Esophagus muscularis mucosa (tissue), 4 donors: ENCODE measurements at regions not wholly inside any gene's neighbourhood (a gene's known extent, or its start where the extent isn't known, plus 50 kb on each side); places are given as distances from the start of the nearest gene placed in this dataset.
"Not testable (repeated sequence)": the region's sequence is repeated elsewhere in the genome, so short reads cannot be mapped to it uniquely, and the experiment has no call there.

Experiments
- DNase-seq: peaks from one replicate; pipeline ENCODE4 v3.0.0-alpha.2; 2017; ENCODE audit errors: extremely low spot score
- H3K27ac ChIP-seq, 4 donors: fragments of 200-600 bp; sonication (generic); replicated peaks in 1 of 4; 1 replicate in 3 of 4; 2 replicates in 1 of 4; pipeline ENCODE4 v1.5.1; 2016 to 2019; ENCODE audit warnings: mild to moderate bottlenecking in 1 of 4
- H3K27me3 ChIP-seq, 4 donors: fragments of 200-600 bp; sonication (generic); one replicate each; pipeline versions ENCODE4 v1.5.1 to v1.6.0; 2016 to 2019
- H3K36me3 ChIP-seq, 4 donors: fragments of 200-600 bp; sonication (generic); one replicate each; pipeline ENCODE4 v1.5.1; 2016 to 2019
- H3K4me1 ChIP-seq, 4 donors: fragments of 200-600 bp; sonication (generic); one replicate each; pipeline ENCODE4 v1.5.1; 2016 to 2019
- H3K4me3 ChIP-seq, 4 donors: fragments of 200-600 bp; sonication (generic); 1 replicate in 2 of 4; 2 replicates in 2 of 4; pipeline ENCODE4 v1.5.1; 2016 to 2019; ENCODE audit warnings: mild to moderate bottlenecking in 4 of 4, moderate library complexity in 1 of 4
- H3K9me3 ChIP-seq, 4 donors: fragments of 200-600 bp; sonication (generic); 1 replicate in 3 of 4; 2 replicates in 1 of 4; pipeline ENCODE4 v1.5.1; 2016 to 2019
- CTCF ChIP-seq, 3 experiments: fragments of 200-600 bp in 2 of 3; fragments of 450-650 bp in 1 of 3; sonication (generic) in 2 of 3; IDR thresholded peaks; one replicate each; pipeline ENCODE4 v1.5.1; 2017 to 2019; ENCODE audit warnings: antibody characterized with exemption in 3 of 3, mild to moderate bottlenecking in 2 of 3, moderate library complexity in 1 of 3
- EP300 ChIP-seq: sonication (generic); formaldehyde crosslinking; IDR thresholded peaks from one replicate; pipeline ENCODE4 v1.6.1; 2017; ENCODE audit warnings: antibody characterized with exemption
- POLR2A ChIP-seq: fragments of 450-650 bp; IDR thresholded peaks from one replicate; pipeline ENCODE4 v1.6.1; 2017; ENCODE audit warnings: antibody characterized with exemption, moderate library complexity, mild to moderate bottlenecking, low read depth
- POLR2AphosphoS5 ChIP-seq, 2 donors: sonication (generic); formaldehyde crosslinking; IDR thresholded peaks; one replicate each; pipeline ENCODE4 v1.6.1; 2017; ENCODE audit warnings: antibody characterized with exemption in 2 of 2
- WGBS: methylation state at CpG from one replicate; pipeline ENCODE4 v1.1.5; 2018; 5-methylcytosine and 5-hydroxymethylcytosine counted together
- intact Hi-C: fragments of 100-400 bp; cut with DNase I; formaldehyde crosslinking; loops from one replicate; pipeline ENCODE4 v1.15.1; 2023

GRCh38 chr18:49692906-49693716 is 120.2 kb downstream of the ACAA2 start:
- no peak for DNase-seq
- H3K27me3 ChIP-seq: no peaks in the 10 kb centered on the region
- no peaks in the 10 kb centered on the region for H3K36me3 ChIP-seq
- intact Hi-C loops: no loop called here
- H3K27ac ChIP-seq: no peak overlapping the region
- no peak for TF ChIP-seq POLR2A
- no peak for TF ChIP-seq POLR2AphosphoS5 (IDR thresholded peaks at IDR 0.05)
- no peak for TF ChIP-seq CTCF (IDR thresholded peaks at IDR 0.05)
- TF ChIP-seq EP300: no peak
- H3K9me3 ChIP-seq: no peaks in the 10 kb centered on the region
- 68% methylated on average over 10 of the region's 10 CpGs for WGBS
- no peak overlapping the region for H3K4me3 ChIP-seq
- H3K4me1 ChIP-seq: peaks cover 0 to 5% (median 4%) of the 10 kb centered on the region in 4 donors

DNA sequence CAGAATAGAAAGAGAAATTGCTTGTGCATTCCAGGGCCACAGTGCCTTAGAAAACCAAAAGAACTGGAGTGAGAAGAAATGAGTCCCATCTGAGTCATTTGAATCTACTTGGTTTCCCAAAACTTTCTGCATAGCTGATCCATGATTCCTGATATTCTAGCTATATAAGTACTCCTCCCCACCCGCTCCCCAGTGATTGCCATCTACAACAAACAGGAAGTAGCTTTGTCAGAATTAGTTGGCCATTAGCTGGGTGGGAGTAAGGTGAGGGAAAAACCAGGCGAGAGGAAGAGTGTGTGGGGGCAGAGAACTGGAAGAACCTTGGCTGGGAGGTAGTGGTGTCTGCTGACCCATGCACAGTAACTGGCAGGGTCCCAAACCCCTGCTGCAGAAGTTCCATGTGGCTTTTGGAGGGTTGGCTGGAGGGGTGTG is 122.1 kb downstream of the ACAA2 start:
- no peaks in the 10 kb centered on the region for H3K27me3 ChIP-seq
- no peaks in the 10 kb centered on the region for H3K9me3 ChIP-seq
- H3K4me1 ChIP-seq: peaks cover 0 to 5% (median 0%) of the 10 kb centered on the region in 4 donors
- H3K36me3 ChIP-seq: no peaks in the 10 kb centered on the region
- no peak overlapping the region for H3K27ac ChIP-seq
- WGBS: 43% methylated on average over 2 of the region's 2 CpGs
- DNase-seq: no peak
- H3K4me3 ChIP-seq: no peak overlapping the region
- no peak for TF ChIP-seq CTCF (IDR thresholded peaks at IDR 0.05)
- no peak for TF ChIP-seq EP300
- no peak for TF ChIP-seq POLR2A
- TF ChIP-seq POLR2AphosphoS5 (IDR thresholded peaks at IDR 0.05): no peak
- intact Hi-C loops: no loop called here

GRCh38 chr18:49690312-49690711 is 123.0 kb downstream of the ACAA2 start:
- intact Hi-C loops: no loop called here
- TF ChIP-seq POLR2A: no peak
- no peak for TF ChIP-seq EP300
- no peak for TF ChIP-seq POLR2AphosphoS5 (IDR thresholded peaks at IDR 0.05)
- TF ChIP-seq CTCF (IDR thresholded peaks at IDR 0.05): no peak

GRCh38 chr18:49685231-49685942 is 123.5 kb downstream of the LIPG start:
- Histone ChIP-seq H3K9me3 (no peaks in the 10 kb centered on the region), H3K4me3 (no peak overlapping the region), H3K36me3 (no peaks in the 10 kb centered on the region), H3K4me1 (no peaks in the 10 kb centered on the region), H3K27me3 (no peaks in the 10 kb centered on the region), H3K27ac (no peak overlapping the region)
- TF ChIP-seq POLR2AphosphoS5 (IDR thresholded peaks at IDR 0.05) (no peak), POLR2A (no peak), EP300 (no peak), CTCF (IDR thresholded peaks at IDR 0.05) (no peak)
- intact Hi-C loops: no loop called here
- DNase-seq: no peak
- WGBS: 73% methylated on average over 6 of the region's 6 CpGs

More at GRCh38 chr18:49690312-49690711, 123.0 kb downstream of the ACAA2 start:
- H3K27ac ChIP-seq: no peak overlapping the region
- no peak overlapping the region for H3K4me3 ChIP-seq
- WGBS: 58% methylated on average over 3 of the region's 3 CpGs
- DNase-seq: no peak
- H3K4me1 ChIP-seq: peaks cover 0 to 5% (median 0%) of the 10 kb centered on the region in 4 donors
- no peaks in the 10 kb centered on the region for H3K27me3 ChIP-seq
- H3K36me3 ChIP-seq: no peaks in the 10 kb centered on the region
- H3K9me3 ChIP-seq: no peaks in the 10 kb centered on the region

DNA sequence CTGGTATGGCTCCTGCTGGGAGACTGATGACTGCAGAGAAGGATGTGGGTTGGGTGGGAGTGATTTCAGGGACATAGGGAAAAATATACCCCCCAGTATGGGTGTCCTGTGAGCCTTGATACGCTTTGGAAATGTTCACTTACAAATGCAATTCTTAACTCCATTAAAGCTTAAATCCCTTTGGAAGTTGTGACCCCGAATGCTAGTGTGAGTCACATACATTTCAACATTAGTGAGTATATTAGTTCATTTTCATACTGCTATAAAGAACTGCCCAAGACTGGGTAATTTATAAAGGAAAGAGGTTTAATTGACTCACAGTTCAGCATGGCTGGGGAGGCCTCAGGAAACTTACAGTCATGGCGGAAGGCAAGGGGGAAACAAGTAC is 120.9 kb downstream of the LIPG start:
- H3K27me3 ChIP-seq, H3K36me3 ChIP-seq, H3K27ac ChIP-seq, DNase-seq, H3K9me3 ChIP-seq, intact Hi-C loops, H3K4me1 ChIP-seq, H3K4me3 ChIP-seq: not testable (repeated sequence)
- WGBS: 95% methylated on average over 3 of the region's 3 CpGs
